ENCODE measurements at regions not wholly inside any gene's neighbourhood (a gene's known extent, or its start where the extent isn't known, plus 50 kb on each side); places are given as distances from the start of the nearest gene placed in this dataset.

DNA sequence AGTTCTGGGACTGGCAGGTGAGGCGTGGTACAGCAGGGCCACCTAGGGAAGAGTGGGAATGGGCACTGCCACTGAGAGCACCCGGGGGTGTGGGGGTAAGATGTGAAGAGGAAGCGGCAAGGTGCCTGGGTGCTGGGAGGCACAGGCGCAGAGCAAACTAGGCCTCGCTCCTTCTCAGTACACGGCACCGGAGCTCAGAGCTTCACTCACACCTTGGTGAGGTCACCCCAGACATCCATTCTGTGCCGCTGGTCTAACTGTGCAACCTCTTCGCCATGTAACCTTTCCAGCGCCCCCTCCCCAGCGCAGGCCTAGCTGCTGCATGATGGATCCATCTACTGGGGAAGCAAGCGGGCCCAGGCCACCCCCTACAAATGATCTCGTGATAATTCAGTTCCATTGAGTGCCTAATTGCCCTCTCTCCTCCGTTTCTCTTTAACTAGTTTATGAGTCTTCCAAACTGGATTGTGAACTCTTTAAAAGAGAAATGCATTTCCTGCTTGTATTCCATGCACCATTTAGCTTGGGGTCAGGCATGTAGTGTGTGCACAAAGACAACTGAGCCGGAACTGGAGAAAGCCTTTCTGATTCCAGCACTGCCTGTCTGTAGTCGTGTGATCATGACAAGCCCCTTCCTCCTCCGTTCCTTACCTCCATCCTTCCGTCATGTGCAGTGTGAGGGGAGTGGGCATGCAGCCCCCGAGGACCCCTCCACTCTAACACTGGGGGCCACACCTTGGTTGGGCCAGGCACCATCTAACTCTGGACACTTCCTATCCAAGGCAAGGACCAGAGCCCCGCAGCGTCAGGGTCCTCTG, 1475.2 kb downstream of the TBC1D22A start:
- Histone ChIP-seq H3K9me3 (ENCODE audit: low read length) (no peaks in the 10 kb centered on the region), H3K9ac (ENCODE audit: low read length) (no peak overlapping the region), H3K27ac (ENCODE audit: low read depth, low read length) (no peak overlapping the region), H3K27me3 (ENCODE audit: control insufficient read depth in 1 of 2, insufficient read depth in 2 of 2, low read length in 2 of 2) (no peaks in the 10 kb centered on the region), H3K36me3 (ENCODE audit: insufficient read depth, low read length) (no peaks in the 10 kb centered on the region), H3K4me3 (ENCODE audit: low read depth in 1 of 2, low read length in 2 of 2) (no peak overlapping the region), H3K4me1 (ENCODE audit: insufficient read depth, low read length) (no peaks in the 10 kb centered on the region)

- H3K27ac ChIP-seq (ENCODE audit: low read depth, low read length): no peak overlapping the region
- no peaks in the 10 kb centered on the region for H3K27me3 ChIP-seq (ENCODE audit: control insufficient read depth in 1 of 2, insufficient read depth in 2 of 2, low read length in 2 of 2)
- no peaks in the 10 kb centered on the region for H3K9me3 ChIP-seq (ENCODE audit: low read length)
- H3K36me3 ChIP-seq (ENCODE audit: insufficient read depth, low read length): no peaks in the 10 kb centered on the region
- no peak overlapping the region for H3K4me3 ChIP-seq (ENCODE audit: low read depth in 1 of 2, low read length in 2 of 2)
- H3K9ac ChIP-seq (ENCODE audit: low read length): no peak overlapping the region
- H3K4me1 ChIP-seq (ENCODE audit: insufficient read depth, low read length): no peaks in the 10 kb centered on the region
Measured at GRCh38 chr22:48236261-48236660, 1473.8 kb downstream of the TBC1D22A start.

- Histone ChIP-seq H3K4me1 (ENCODE audit: insufficient read depth, low read length) (no peaks in the 10 kb centered on the region), H3K9ac (ENCODE audit: low read length) (no peak overlapping the region), H3K27me3 (ENCODE audit: control insufficient read depth in 1 of 2, insufficient read depth in 2 of 2, low read length in 2 of 2) (no peaks in the 10 kb centered on the region), H3K36me3 (ENCODE audit: insufficient read depth, low read length) (no peaks in the 10 kb centered on the region), H3K27ac (ENCODE audit: low read depth, low read length) (no peak overlapping the region), H3K9me3 (ENCODE audit: low read length) (no peaks in the 10 kb centered on the region), H3K4me3 (ENCODE audit: low read depth in 1 of 2, low read length in 2 of 2) (no peak overlapping the region)
Measured at GRCh38 chr22:48235744-48236143, 1473.3 kb downstream of the TBC1D22A start.

DNA sequence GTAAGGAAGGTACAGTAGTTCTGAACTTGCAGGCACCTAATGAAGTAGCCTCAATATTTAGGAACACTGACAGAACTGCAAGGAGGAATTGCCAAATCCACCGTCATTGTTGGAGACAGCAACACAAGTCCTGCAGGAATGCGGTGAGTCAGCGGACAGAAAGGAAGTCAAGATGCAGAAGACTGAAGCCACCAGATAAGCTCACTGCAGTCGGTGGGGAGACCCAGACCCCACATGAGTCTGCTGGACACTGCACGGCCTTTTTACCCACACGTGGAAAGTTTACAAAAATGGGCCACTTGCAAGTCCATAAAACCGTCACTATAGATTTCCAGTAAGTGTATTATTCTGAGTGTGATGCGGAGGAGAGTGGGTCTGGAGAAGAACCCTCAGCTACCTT, 1471.6 kb downstream of the TBC1D22A start:
- no peaks in the 10 kb centered on the region for H3K9me3 ChIP-seq (ENCODE audit: low read length)
- no peaks in the 10 kb centered on the region for H3K27me3 ChIP-seq (ENCODE audit: control insufficient read depth in 1 of 2, insufficient read depth in 2 of 2, low read length in 2 of 2)
- H3K4me1 ChIP-seq (ENCODE audit: insufficient read depth, low read length): no peaks in the 10 kb centered on the region
- no peak overlapping the region for H3K9ac ChIP-seq (ENCODE audit: low read length)
- no peak overlapping the region for H3K27ac ChIP-seq (ENCODE audit: low read depth, low read length)
- no peaks in the 10 kb centered on the region for H3K36me3 ChIP-seq (ENCODE audit: insufficient read depth, low read length)
- H3K4me3 ChIP-seq (ENCODE audit: low read depth in 1 of 2, low read length in 2 of 2): no peak overlapping the region

- H3K9ac ChIP-seq (ENCODE audit: low read length): no peak overlapping the region
- H3K4me3 ChIP-seq (ENCODE audit: low read depth in 1 of 2, low read length in 2 of 2): no peak overlapping the region
- no peak overlapping the region for H3K27ac ChIP-seq (ENCODE audit: low read depth, low read length)
- no peaks in the 10 kb centered on the region for H3K27me3 ChIP-seq (ENCODE audit: control insufficient read depth in 1 of 2, insufficient read depth in 2 of 2, low read length in 2 of 2)
- no peaks in the 10 kb centered on the region for H3K36me3 ChIP-seq (ENCODE audit: insufficient read depth, low read length)
- H3K4me1 ChIP-seq (ENCODE audit: insufficient read depth, low read length): no peaks in the 10 kb centered on the region
- H3K9me3 ChIP-seq (ENCODE audit: low read length): no peaks in the 10 kb centered on the region
Measured at GRCh38 chr22:48233586-48233985, 1471.1 kb downstream of the TBC1D22A start.

GRCh38 chr22:48228468-48228867, 1466.0 kb downstream of the TBC1D22A start:
- Histone ChIP-seq H3K4me1 (ENCODE audit: insufficient read depth, low read length) (no peaks in the 10 kb centered on the region), H3K9ac (ENCODE audit: low read length) (no peak overlapping the region), H3K9me3 (ENCODE audit: low read length) (no peaks in the 10 kb centered on the region), H3K27ac (ENCODE audit: low read depth, low read length) (no peak overlapping the region), H3K36me3 (ENCODE audit: insufficient read depth, low read length) (no peaks in the 10 kb centered on the region), H3K4me3 (ENCODE audit: low read depth in 1 of 2, low read length in 2 of 2) (no peak overlapping the region), H3K27me3 (ENCODE audit: control insufficient read depth in 1 of 2, insufficient read depth in 2 of 2, low read length in 2 of 2) (peaks cover 0 to 6% of the 10 kb centered on the region in 2 donors)

DNA sequence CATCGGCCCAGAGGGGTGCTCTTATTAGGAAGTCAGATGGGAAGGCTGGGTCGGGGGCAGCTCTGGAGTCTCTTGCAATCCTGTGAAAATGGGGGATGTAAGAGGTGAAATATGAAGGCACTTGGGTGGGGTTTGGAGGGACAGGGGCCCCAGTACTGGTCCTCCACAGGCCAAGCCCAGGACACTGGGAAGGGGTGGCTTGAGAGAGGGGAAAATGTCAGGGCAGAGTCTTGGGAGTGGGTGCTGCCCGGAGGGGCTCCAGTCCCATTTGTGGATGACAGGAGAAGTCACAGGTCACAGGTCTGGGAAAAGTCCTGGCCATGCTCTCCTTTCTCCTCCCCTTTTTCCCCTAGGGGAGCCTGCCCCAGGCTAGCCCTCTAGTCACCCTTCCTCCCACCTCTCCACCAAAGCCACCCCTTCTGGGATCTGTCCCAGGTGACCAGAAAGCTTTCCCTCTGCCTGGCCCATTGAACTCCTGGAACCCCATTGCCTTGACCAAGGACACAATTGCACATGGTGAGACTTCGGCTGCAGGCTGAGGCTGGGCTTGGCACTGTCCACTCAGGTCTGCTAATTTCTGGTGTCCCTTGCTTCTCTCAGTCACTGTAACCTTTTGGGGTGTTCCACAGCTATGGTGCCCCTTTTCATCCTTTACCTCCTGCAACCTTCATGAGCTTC, 1465.0 kb downstream of the TBC1D22A start:
- H3K27me3 ChIP-seq (ENCODE audit: control insufficient read depth in 1 of 2, insufficient read depth in 2 of 2, low read length in 2 of 2): peaks cover 0 to 6% of the 10 kb centered on the region in 2 donors

DNA sequence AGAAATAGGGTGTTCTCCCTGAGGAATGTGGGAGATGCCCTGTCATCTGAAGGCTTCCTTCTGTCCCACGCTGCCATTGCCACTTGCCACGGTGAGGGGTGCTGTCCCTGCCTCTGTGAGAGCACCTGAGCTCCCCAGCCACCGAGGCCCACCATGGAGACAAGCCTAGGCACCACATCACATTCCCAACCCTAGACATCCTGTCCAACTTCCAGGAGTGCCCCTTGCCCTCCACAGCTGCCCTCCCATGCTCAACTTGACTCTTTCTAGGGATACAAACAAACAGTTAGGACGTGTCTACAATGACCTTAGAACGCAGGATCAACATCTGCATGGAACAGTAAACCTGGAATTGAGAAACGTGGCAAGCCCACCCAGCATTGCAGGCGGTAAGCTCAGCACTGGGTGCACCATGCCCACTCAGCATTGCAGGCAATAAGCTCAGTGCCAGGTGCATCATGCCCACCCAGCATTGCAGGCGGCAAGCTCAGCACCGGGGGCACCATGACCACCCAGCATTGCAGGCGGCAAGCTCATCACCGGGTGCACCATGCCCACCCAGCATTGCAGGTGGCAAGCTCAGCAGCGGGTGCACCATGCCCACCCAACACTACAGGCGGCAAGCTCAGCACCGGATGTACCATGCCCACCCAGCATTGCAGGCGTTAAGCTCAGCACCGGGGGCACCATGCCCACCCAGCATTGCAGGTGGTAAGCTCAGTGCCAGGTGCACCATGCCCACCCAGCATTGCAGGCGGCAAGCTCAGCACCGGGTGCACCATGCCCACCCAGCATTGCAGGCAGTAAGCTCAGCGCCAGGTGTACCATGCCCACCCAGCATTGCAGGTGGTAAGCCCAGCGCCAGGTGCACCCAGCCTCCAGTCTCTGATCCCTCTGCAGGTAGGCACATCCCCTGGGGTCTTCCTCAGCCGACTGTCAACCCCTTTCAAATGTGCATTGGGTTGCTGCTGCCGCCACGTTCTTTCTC, 1463.9 kb downstream of the TBC1D22A start:
- Histone ChIP-seq H3K27me3 (ENCODE audit: control insufficient read depth in 1 of 2, insufficient read depth in 2 of 2, low read length in 2 of 2) (peaks cover 0 to 6% of the 10 kb centered on the region in 2 donors), H3K4me1 (ENCODE audit: insufficient read depth, low read length) (no peaks in the 10 kb centered on the region), H3K9me3 (ENCODE audit: low read length) (no peaks in the 10 kb centered on the region), H3K36me3 (ENCODE audit: insufficient read depth, low read length) (no peaks in the 10 kb centered on the region), H3K9ac (ENCODE audit: low read length) (no peak overlapping the region), H3K4me3 (ENCODE audit: low read depth in 1 of 2, low read length in 2 of 2) (no peak overlapping the region), H3K27ac (ENCODE audit: low read depth, low read length) (no peak overlapping the region)

More for the DNA sequence above, 1465.0 kb downstream of the TBC1D22A start:
- Histone ChIP-seq H3K27ac (ENCODE audit: low read depth, low read length) (no peak overlapping the region), H3K4me1 (ENCODE audit: insufficient read depth, low read length) (no peaks in the 10 kb centered on the region), H3K9ac (ENCODE audit: low read length) (no peak overlapping the region), H3K36me3 (ENCODE audit: insufficient read depth, low read length) (no peaks in the 10 kb centered on the region), H3K4me3 (ENCODE audit: low read depth in 1 of 2, low read length in 2 of 2) (no peak overlapping the region), H3K9me3 (ENCODE audit: low read length) (no peaks in the 10 kb centered on the region)

DNA sequence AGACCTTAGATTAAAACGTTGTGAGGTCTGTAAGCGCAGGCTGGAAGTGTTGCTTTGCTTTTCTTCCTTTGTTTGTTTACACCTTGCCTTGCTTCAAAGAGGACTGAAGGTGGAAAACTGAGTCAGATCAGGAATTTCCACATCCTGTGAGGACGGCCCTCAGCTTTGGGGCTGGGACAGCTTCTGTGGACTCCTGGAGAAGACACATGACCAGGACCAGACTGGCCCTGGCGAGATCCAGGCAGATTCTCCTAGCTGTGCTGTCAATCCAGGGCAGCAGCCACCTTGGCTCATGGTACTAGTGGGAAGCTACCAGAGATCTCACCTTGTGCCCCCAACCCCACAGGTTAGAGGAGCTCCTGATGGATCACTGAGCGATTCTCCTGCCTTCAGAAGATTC, 1461.9 kb downstream of the TBC1D22A start:
- Histone ChIP-seq H3K4me3 (ENCODE audit: low read depth in 1 of 2, low read length in 2 of 2) (no peak overlapping the region), H3K4me1 (ENCODE audit: insufficient read depth, low read length) (no peaks in the 10 kb centered on the region), H3K36me3 (ENCODE audit: insufficient read depth, low read length) (no peaks in the 10 kb centered on the region), H3K9me3 (ENCODE audit: low read length) (no peaks in the 10 kb centered on the region), H3K27ac (ENCODE audit: low read depth, low read length) (no peak overlapping the region), H3K27me3 (ENCODE audit: control insufficient read depth in 1 of 2, insufficient read depth in 2 of 2, low read length in 2 of 2) (peaks cover 0 to 6% of the 10 kb centered on the region in 2 donors), H3K9ac (ENCODE audit: low read length) (no peak overlapping the region)

DNA sequence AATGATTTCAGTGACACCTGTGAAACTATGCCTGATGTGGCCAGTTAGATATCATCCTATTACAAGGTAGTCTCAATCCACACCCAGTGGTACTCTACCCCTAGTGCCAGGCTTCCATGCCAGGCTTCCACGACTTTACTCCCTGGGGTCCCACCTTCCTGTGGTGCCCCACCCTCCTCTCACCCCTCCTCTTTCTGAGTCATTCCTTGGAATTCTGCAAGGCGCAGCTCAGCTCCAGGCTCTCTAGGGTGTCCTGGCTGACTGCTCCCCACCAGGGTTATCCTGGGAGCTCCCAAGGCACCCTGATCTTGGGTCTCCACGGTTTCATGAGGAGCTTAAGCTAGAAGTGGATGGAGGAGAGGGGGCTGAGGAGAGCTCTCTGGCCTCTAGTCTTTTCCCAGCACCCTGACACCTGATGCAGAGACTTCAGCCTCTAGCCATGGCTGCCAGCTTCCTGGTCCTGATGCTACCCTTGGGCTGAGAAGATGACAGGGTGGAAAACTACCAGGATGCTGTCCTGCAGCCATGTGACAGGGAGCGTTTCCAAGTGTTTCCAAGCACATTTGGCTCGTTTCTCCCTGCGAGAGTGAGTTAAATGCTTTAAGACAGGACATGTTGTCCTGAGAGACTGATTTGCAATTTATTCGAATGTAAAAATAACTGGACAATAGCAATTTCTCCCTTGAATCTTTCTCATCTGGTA, 1461.2 kb downstream of the TBC1D22A start:
- H3K4me1 ChIP-seq (ENCODE audit: insufficient read depth, low read length): no peaks in the 10 kb centered on the region
- H3K4me3 ChIP-seq (ENCODE audit: low read depth in 1 of 2, low read length in 2 of 2): no peak overlapping the region
- H3K27me3 ChIP-seq (ENCODE audit: control insufficient read depth in 1 of 2, insufficient read depth in 2 of 2, low read length in 2 of 2): peaks cover 0 to 6% of the 10 kb centered on the region in 2 donors
- H3K9ac ChIP-seq (ENCODE audit: low read length): no peak overlapping the region
- no peaks in the 10 kb centered on the region for H3K9me3 ChIP-seq (ENCODE audit: low read length)
- no peak overlapping the region for H3K27ac ChIP-seq (ENCODE audit: low read depth, low read length)
- H3K36me3 ChIP-seq (ENCODE audit: insufficient read depth, low read length): no peaks in the 10 kb centered on the region
